Stimulated activated CD8-positive, alpha-beta memory T cell treated with anti-CD3 and anti-CD28 coated beads, Interleukin-2, amount 100 ng/mL, for 48 hours (primary cell): ENCODE measurements at regions not wholly inside any gene's neighbourhood (a gene's known extent, or its start where the extent isn't known, plus 50 kb on each side); places are given as distances from the start of the nearest gene placed in this dataset.
"Not testable (repeated sequence)": the region's sequence is repeated elsewhere in the genome, so short reads cannot be mapped to it uniquely, and the experiment has no call there.

Experiments
- DNase-seq, 2 donors: peaks; one replicate each; pipeline ENCODE4 v3.0.0-alpha.2; 2020; ENCODE audit warnings: low read depth in 2 of 2

GRCh38 chr9:29212397-29213387 lies 1639.4 kb upstream of the C9orf72 start:
- DNase-seq, result no peak

DNA sequence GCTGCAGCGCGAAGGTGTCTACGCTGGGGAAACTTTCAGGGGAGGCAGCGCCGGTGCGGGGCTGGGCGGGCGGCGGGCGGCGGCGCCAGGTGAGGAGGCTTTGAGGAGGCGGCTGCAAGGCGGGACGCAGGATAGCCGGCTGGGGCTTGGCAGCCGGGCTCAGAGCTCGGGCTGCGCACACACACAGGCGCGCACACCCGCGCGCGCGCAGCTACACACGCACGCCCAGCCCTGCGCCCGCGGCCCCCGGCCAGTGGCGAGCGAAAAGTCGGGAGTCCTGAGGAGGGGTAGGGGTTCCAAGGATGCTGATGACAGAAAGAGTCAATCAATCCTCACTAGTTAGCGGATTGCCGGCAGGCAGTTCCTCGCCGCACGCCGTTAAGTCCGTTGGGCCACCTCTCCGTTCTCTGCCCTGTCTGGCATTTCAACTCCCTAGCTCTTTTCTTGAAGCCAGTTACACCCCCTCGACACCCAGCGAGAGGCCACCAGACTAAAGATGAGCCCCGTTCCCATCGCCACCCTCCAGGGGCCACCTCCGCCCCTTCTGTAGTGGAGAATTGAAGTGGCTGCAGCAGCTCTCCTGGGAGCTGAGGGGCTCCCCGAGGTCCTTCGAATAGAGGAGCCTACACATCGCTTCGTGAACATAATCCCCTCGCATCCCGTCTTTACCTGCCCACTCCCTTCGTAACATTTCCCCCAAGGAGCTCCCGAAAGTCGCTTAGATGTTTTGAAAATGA lies 1640.3 kb upstream of the C9orf72 start, which contains the start of gene LINGO2:
Gene LINGO2 (minus strand): TSS at position 185 of the 737 bp plus-strand sequence.
- DNase-seq, result no peak

DNA sequence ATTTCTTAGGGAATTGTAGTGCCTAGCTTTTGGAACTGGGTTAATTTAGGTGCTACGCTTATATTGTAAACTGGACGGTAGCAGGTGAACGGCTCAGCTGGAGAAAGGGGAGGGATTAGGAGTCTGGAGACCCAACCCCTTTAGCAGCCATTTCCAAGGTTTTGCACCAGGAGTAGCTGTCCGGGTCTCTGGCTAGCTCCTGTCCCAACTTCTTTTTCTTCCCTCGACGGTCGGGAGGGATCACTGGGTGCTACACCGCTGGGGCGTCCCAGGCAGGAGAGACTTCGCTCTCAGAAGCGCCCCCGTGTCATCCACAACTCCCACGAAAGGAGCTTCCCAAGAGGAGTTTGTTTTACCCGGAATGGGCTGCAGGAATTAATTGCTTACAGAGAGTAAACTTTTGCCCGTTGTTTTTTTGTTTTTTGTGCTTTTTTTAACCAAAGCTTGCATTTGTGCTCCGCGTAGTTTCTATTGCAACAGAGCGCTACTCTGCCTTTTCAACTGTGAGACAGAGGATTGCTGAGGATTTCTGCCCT lies 1640.9 kb upstream of the C9orf72 start:
- no peak for DNase-seq

GRCh38 chr9:29214690-29215253 lies 1641.5 kb upstream of the C9orf72 start:
- no peak for DNase-seq

DNA sequence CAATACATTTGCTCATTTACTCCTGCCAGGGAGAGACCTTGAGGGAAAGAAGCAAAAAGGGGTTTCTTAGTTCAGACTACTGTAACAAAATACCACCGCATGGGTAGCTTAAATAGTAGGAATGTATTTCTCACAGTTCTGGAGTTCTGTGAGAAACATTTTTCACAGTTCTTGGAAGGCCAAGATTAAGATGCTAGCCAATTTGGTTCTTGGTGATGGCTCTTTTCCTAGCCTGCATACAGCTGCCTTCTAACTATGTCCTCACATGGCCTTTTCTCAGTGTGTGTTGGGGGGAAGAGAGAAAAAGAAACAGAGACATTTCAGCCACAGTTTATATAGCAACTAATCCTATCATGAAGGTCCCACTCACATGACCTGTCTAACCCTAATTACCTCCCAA lies 1644.7 kb upstream of the C9orf72 start:
- no peak for DNase-seq

- DNase-seq, result no peak
These were observed 1647.4 kb upstream of the C9orf72 start for GRCh38 chr9:29220596-29221251.

GRCh38 chr9:29228558-29228957 lies 1655.3 kb upstream of the C9orf72 start:
- DNase-seq, result no peak

GRCh38 chr9:29230931-29231330 lies 1657.7 kb upstream of the C9orf72 start:
- DNase-seq, result no peak

- DNase-seq, result no peak
These were observed 1659.9 kb upstream of the C9orf72 start for GRCh38 chr9:29233193-29233592.

DNA sequence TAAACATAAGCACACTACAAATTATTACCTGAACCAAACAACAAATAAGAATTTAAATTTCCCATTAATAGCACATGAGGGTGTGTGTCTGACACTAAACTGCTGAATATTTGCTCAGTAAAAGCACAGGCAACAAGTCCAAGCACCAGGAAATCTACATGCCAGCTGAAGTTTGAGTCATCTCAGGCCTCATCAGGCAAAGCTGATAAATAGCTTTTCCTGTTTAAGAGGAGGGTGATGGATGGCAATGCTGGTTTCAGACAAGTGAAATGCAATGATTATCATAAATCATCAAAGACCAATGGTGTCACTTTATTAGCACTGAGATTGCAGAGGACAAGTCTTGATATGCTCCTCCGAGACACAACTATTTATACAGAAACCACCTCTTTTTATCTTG lies 1668.0 kb upstream of the C9orf72 start:
- DNase-seq, result no peak

DNA sequence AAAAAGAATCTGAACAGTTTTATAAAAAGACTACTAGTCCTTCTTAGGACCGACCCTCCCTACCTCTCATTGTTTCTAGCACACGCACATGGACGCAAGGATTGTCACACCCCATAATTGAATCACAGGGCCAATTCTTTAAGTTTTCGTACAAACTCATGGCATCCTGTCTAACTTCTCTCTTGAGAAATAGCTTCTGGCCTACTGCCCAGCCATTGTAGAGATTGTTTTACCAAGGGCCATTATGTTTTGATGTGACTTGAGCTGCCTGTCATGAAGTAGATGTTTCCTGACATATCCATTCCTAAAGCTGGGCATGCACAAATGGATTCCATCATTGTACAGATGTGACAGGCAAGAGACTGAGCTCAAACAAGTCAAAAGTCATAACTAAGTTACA lies 1672.1 kb upstream of the C9orf72 start:
- DNase-seq, result no peak

DNA sequence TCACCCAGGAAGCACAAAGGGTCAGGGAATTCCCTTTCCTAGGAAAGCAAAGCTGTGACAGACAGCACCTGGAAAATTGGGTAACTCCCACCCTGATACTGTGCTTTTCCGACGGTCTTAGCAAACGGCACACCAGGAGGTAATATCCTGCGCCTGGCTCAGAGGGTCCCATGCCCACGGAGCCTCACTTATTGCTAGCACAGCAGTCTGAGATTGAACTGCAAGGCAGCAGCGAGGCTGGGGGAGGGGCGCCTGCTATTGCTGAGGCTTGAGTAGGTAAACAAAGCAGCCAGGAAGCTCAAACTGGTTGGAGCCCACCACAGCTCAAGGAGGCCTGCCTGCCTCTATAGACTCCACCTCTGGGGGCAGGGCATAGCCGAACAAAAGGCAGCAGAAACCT lies 1697.1 kb upstream of the C9orf72 start:
- not testable (repeated sequence) for DNase-seq

DNA sequence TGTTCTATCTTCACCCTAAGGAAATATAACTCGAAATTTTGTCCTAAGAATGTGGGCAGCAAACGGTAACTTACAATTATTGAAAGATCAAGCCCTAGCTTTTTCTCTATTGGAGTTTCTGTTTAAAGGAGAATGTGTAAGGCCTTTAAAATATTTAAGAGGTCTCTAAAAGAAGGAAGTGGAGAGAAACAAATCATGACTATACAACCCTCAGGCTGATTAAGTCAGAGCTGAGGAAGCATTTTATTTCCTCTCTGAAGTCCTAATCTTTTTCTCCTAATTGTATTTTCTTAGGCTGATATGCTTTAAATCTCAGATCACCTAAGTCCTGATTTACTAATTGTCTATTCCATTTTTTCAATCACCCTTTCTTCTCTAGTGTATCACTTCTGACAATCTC lies 1708.8 kb upstream of the C9orf72 start:
- DNase-seq, result no peak

DNA sequence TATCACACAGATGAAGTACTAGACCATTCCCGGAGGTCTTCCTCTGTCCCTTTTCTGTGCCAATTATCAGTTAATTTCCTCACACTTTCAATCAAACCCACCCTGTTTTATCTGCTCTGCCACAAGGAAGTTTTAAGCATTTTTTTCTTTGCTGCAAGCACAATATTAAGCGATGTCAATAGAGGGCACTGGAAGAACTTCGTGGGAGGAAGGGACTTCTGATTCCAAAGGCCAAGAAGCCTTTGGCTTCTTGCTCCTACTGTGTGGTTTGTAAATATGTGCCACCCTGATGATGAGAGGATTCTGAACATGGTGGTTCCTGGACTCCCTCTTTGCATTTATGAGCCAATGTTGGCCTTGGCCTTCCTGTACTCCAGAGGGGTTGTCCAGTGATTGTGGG lies 1712.5 kb upstream of the C9orf72 start:
- no peak for DNase-seq

- no peak for DNase-seq
These were observed 1716.1 kb upstream of the C9orf72 start for GRCh38 chr9:29289365-29289764.

- DNase-seq, result no peak
These were observed 1717.2 kb upstream of the C9orf72 start for GRCh38 chr9:29290516-29290915.

DNA sequence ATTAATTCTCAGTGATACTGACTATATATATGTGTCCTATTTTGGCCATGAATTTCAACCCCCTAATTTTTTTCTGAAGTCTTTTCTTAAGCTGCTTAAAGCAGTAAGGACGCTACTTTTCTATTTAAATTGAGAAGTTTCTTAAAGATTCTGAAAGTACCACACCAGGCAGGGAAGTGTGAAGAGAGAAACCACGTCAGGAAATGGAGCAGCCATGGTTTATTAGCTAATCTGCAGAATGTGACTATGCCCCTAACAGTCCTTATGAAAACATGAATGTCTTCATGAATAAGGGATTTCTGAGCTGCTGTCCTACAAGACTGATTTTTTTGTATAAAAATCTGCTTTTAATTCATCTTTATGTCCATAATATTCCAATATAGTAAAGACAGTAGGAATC lies 1724.3 kb upstream of the C9orf72 start:
- no peak for DNase-seq

- no peak for DNase-seq
These were observed 1737.9 kb upstream of the C9orf72 start for GRCh38 chr9:29311221-29311620.

GRCh38 chr9:29312327-29312726 lies 1739.0 kb upstream of the C9orf72 start:
- DNase-seq, result no peak

GRCh38 chr9:29319736-29320513 lies 1746.6 kb upstream of the C9orf72 start:
- DNase-seq, result no peak

DNA sequence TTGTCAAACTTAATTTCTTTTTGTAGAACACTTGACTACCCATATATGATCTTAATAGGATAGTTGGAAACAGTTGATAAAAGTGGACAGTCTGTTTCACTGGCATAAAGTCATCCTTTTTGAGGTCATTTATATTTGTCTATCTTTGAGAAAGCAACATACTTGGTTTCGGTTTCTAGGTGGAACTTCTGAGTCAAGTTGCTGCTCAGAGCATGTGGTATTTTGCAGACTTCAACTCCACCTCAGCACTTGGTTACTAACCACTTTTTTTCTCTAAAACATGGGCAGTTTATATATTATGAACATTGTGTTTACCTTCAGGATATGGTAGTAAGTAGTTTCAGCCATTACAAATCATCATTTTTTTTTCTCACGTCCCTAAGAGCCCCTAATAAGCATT lies 1749.0 kb upstream of the C9orf72 start:
- DNase-seq, result no peak
